HEK293 (cell line): ENCODE measurements at regions not wholly inside any gene's neighbourhood (a gene's known extent, or its start where the extent isn't known, plus 50 kb on each side); places are given as distances from the start of the nearest gene placed in this dataset.

Experiments
- HOXA7 ChIP-seq: sonication (generic); formaldehyde crosslinking; IDR thresholded peaks from 2 replicates; pipeline ENCODE4 v1.8.1; 2022; ENCODE audit warnings: missing genetic modification reagents, borderline replicate concordance
- REPIN1 ChIP-seq: fragments of 450-650 bp; formaldehyde crosslinking; IDR thresholded peaks from 2 replicates; pipeline ENCODE4 v1.5.1; 2017; ENCODE audit warnings: missing biosample characterization, missing genetic modification characterization, low read depth
- ZEB2 ChIP-seq: fragments of 450-650 bp; formaldehyde crosslinking; IDR thresholded peaks from 2 replicates; pipeline ENCODE4 v1.5.1; 2016; ENCODE audit warnings: missing biosample characterization, missing genetic modification characterization
- ZNF354C ChIP-seq: fragments of 450-650 bp; formaldehyde crosslinking; IDR thresholded peaks from 2 replicates; pipeline ENCODE4 v1.5.1; 2016; ENCODE audit warnings: missing biosample characterization, missing genetic modification characterization, low read depth, borderline replicate concordance
- ZNF473 ChIP-seq: fragments of 450-650 bp; formaldehyde crosslinking; IDR thresholded peaks from 2 replicates; pipeline ENCODE4 v1.5.1; 2017; ENCODE audit warnings: missing biosample characterization, missing genetic modification characterization
- TF ChIP-seq, protein P1 (sequence below): fragments of 450-650 bp; formaldehyde crosslinking; IDR thresholded peaks from 2 replicates; pipeline ENCODE4 v1.5.1; 2016; ENCODE audit warnings: missing biosample characterization, missing genetic modification characterization

DNA sequence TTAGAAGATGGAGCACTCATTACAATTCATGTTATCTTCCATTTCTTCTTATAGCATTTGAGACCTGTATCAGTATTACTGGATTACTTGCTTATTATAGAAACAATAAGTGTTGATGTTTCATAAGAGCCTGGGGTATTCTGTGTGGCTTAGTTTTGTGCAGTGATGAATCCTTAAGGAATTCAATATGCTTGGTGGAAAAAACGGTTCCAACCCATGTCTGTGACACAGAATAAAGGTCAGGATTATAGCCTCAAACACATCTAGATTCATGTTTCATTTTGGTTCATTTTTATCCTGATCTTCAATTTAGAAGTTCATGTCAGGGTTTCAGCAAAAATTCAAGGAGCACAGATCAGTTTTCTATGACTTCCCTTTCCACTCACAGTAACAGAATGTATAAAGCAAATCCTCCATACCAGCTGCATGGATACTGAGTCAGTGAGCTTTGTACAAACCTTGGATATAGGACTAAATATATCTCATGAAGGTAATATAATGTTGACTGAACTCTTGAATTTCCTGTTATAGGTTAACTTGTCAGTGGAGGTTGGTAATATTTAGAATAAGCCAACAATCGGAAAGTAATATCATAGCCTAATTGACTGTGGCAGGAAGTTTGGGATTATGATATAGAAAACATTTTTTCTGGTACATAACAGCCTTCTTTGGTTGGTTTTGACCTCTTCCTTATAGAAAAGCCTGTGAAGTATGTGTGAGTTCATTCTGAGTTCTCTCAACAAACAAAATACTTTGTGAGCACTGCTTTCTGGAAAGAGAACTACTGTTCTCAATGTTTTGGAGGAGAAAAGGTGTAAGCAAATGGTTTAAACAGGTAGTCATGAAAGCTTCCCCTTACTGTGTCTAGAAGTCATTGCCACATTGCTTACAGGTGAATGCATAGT, 218.2 kb upstream of the TPM1 start:
- TF ChIP-seq ZNF473: no peak
- no peak for TF ChIP-seq REPIN1 (tag by site-specific recombination)
- TF ChIP-seq, protein P1, sequence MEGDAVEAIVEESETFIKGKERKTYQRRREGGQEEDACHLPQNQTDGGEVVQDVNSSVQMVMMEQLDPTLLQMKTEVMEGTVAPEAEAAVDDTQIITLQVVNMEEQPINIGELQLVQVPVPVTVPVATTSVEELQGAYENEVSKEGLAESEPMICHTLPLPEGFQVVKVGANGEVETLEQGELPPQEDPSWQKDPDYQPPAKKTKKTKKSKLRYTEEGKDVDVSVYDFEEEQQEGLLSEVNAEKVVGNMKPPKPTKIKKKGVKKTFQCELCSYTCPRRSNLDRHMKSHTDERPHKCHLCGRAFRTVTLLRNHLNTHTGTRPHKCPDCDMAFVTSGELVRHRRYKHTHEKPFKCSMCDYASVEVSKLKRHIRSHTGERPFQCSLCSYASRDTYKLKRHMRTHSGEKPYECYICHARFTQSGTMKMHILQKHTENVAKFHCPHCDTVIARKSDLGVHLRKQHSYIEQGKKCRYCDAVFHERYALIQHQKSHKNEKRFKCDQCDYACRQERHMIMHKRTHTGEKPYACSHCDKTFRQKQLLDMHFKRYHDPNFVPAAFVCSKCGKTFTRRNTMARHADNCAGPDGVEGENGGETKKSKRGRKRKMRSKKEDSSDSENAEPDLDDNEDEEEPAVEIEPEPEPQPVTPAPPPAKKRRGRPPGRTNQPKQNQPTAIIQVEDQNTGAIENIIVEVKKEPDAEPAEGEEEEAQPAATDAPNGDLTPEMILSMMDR: no peak
- TF ChIP-seq HOXA7 (CRISPR knock-in tag): no peak
- no peak for TF ChIP-seq ZEB2 (tag by site-specific recombination)
- TF ChIP-seq ZNF354C: no peak
